GM12878 (cell line): ENCODE measurements at regions not wholly inside any gene's neighbourhood (a gene's known extent, or its start where the extent isn't known, plus 50 kb on each side); places are given as distances from the start of the nearest gene placed in this dataset.

ENCODE experiments used
- ATAC-seq: fragments of 200-7000 bp; cut with Tn5 transposase; 3 replicates; pipeline ENCODE4 v1.9.1; 2020; ENCODE audit warnings: mild to moderate bottlenecking, moderate library complexity
- BruUV-seq: library from RNA; stranded (reverse); fragments of 400-500 nt; replicated peaks from 2 replicates; lab custom pipeline; 2021; lab: Mats Ljungman, UMichigan
- CTCF ChIA-PET: fragments of 300-600 bp; sonication (Branson Sonifier 250); formaldehyde crosslinking; extraction: SDS; loops from one replicate; lab custom pipeline; 2021; ENCODE audit warnings: inconsistent platforms; lab: Yijun Ruan, JAX
- POLR2A ChIA-PET: fragments of 350-600 bp; formaldehyde crosslinking; extraction: SDS; loops from one replicate; lab custom pipeline; 2021; ENCODE audit warnings: inconsistent platforms; lab: Charles Lee
- RAD21 ChIA-PET: fragments of 300-600 bp; sonication (Branson Sonifier 250); formaldehyde crosslinking; loops from one replicate; lab custom pipeline; 2023; ENCODE audit warnings: antibody characterized with exemption; ENCODE audit not compliant: unreplicated experiment; lab: Charles Lee
- SMC1A ChIA-PET: fragments of 300-600 bp; sonication (Branson Sonifier 250); formaldehyde crosslinking; loops from one replicate; lab custom pipeline; 2023; ENCODE audit not compliant: unreplicated experiment, uncharacterized antibody; lab: Charles Lee
- DNase-seq: peaks from one replicate; pipeline ENCODE4 v3.0.0-alpha.2; 2011; ENCODE audit warnings: low read depth, low spot score
- FAIRE-seq: peaks from 3 replicates; lab custom pipeline; 2011; peaks lifted over from hg19 to GRCh38; lab: Jason Lieb, UNC
- H2AFZ ChIP-seq: 2 replicates; pipeline ENCODE4 v1.6.0; 2011; ENCODE audit warnings: low read depth, low read length, control low read depth; ENCODE audit not compliant: control insufficient read depth
- H3K27ac ChIP-seq: 2 replicates; pipeline ENCODE4 v1.5.1; 2011; ENCODE audit warnings: control low read depth; ENCODE audit not compliant: control insufficient read depth, insufficient read depth
- H3K27me3 ChIP-seq, 2 experiments: replicated peaks in 1 of 2; 2 replicates each; pipeline versions ENCODE4 v1.6.0 to v1.6.1; 2011; ENCODE audit warnings: low read length in 1 of 2; ENCODE audit not compliant: control insufficient read depth in 2 of 2, insufficient read depth in 2 of 2
- H3K36me3 ChIP-seq, 2 experiments: 2 replicates each; pipeline ENCODE4 v1.5.1; 2011; ENCODE audit warnings: low read length in 1 of 2; ENCODE audit not compliant: control insufficient read depth in 2 of 2, insufficient read depth in 2 of 2
- H3K4me1 ChIP-seq: 2 replicates; pipeline ENCODE4 v1.6.1; 2011; ENCODE audit warnings: mild to moderate bottlenecking, low read length, moderate library complexity, mixed read lengths; ENCODE audit not compliant: control insufficient read depth, insufficient read depth
- H3K4me2 ChIP-seq: 2 replicates; pipeline ENCODE4 v1.6.0; 2011; ENCODE audit warnings: control low read depth; ENCODE audit not compliant: control insufficient read depth, insufficient read depth
- H3K4me3 ChIP-seq: fragments of 200-600 bp; sonication (generic); 2 replicates; pipeline ENCODE4 v1.5.1; 2016
- H3K79me2 ChIP-seq: 2 replicates; pipeline ENCODE4 v1.6.0; 2011; ENCODE audit warnings: low read length; ENCODE audit not compliant: control insufficient read depth, insufficient read depth
- H3K9ac ChIP-seq: 2 replicates; pipeline ENCODE4 v1.8.0; 2011; ENCODE audit warnings: low read length, control low read depth, mixed read lengths; ENCODE audit not compliant: control insufficient read depth, insufficient read depth
- H3K9me3 ChIP-seq: replicated peaks from 3 replicates; pipeline ENCODE4 v1.5.1; 2011; ENCODE audit warnings: mild to moderate bottlenecking, low read length; ENCODE audit not compliant: control insufficient read depth, insufficient read depth
- H4K20me1 ChIP-seq: 2 replicates; pipeline ENCODE4 v1.6.0; 2011; ENCODE audit not compliant: control insufficient read depth, insufficient read depth
- ESRRA ChIP-seq: IDR thresholded peaks from 2 replicates; pipeline ENCODE4 v1.6.1; 2012; ENCODE audit warnings: mild to moderate bottlenecking, low read length, improper control_type of control experiment
- GATAD2B ChIP-seq: fragments of 450-650 bp; conservative IDR thresholded peaks from 2 replicates; pipeline ENCODE4 v1.6.1; 2017; ENCODE audit warnings: low read depth, mild to moderate bottlenecking, moderate library complexity
- KAT2A ChIP-seq: conservative IDR thresholded peaks from 2 replicates; pipeline ENCODE4 v1.6.1; 2011; ENCODE audit warnings: low read depth, low read length; ENCODE audit not compliant: control insufficient read depth
- NFIC ChIP-seq: IDR thresholded peaks from 2 replicates; pipeline ENCODE4 v1.6.1; 2012; ENCODE audit warnings: low read depth, mild to moderate bottlenecking, inconsistent platforms, low read length, moderate library complexity
- SMARCA5 ChIP-seq: fragments of 450-650 bp; IDR thresholded peaks from 2 replicates; pipeline ENCODE4 v1.6.1; 2017; ENCODE audit warnings: mild to moderate bottlenecking
- SUZ12 ChIP-seq: fragments of 200-600 bp; sonication (generic); IDR thresholded peaks from one replicate; pipeline ENCODE4 v1.6.1; 2018; ENCODE audit warnings: antibody characterized with exemption, mild to moderate bottlenecking; ENCODE audit not compliant: unreplicated experiment
- TAF1 ChIP-seq: IDR thresholded peaks from 2 replicates; pipeline ENCODE4 v1.6.1; 2011; ENCODE audit warnings: mild to moderate bottlenecking, low read depth, low read length, borderline replicate concordance
- YY1 ChIP-seq: IDR thresholded peaks from 2 replicates; pipeline ENCODE4 v1.6.1; 2011; ENCODE audit warnings: low read depth, mild to moderate bottlenecking, low read length
- ZBTB4 ChIP-seq: fragments of 450-650 bp; formaldehyde crosslinking; IDR thresholded peaks from 2 replicates; pipeline ENCODE4 v1.4.0; 2022; ENCODE audit warnings: mild to moderate bottlenecking, moderate library complexity
- ZZZ3 ChIP-seq: IDR thresholded peaks from 2 replicates; pipeline ENCODE4 v1.6.1; 2011; ENCODE audit warnings: low read depth; ENCODE audit not compliant: control insufficient read depth, insufficient read length
- WGBS: methylation state at CpG from one replicate; pipeline ENCODE4 v1.1.6; 2016; ENCODE audit warnings: low lambda C conversion rate; ENCODE audit not compliant: insufficient replicate concordance, insufficient coverage; ENCODE audit errors: missing lambda C conversion rate; 5-methylcytosine and 5-hydroxymethylcytosine counted together
- in situ Hi-C: fragments of 300-500 bp; cut with MboI; formaldehyde crosslinking; loops from 9 replicates; pipeline ENCODE4 v1.14.3; 2018; ENCODE audit warnings: mixed read lengths
- intact Hi-C: fragments of 100-400 bp; cut with micrococcal nuclease; formaldehyde crosslinking; loops from one replicate; pipeline ENCODE4 v1.14.2; 2022; ENCODE audit not compliant: unreplicated experiment

- H2AFZ ChIP-seq = no peak overlapping the region
Observed at GRCh38 chr3:194272861-194273742, 78.0 kb downstream of the CPN2 start.

More at GRCh38 chr3:194272861-194273742, 78.0 kb downstream of the CPN2 start:
- ATAC-seq (no peak), FAIRE-seq (no peak), DNase-seq (no peak)
- intact Hi-C loops = no loop called here
- H3K79me2 ChIP-seq = no peaks in the 10 kb centered on the region
- no peaks in the 10 kb centered on the region for H3K9me3 ChIP-seq
- BruUV-seq = no TSS peak
- ChIA-PET RAD21 (no interaction called here), CTCF (no interaction called here)
- no peaks in the 10 kb centered on the region for H3K27me3 ChIP-seq
- H3K9ac ChIP-seq = no peak overlapping the region
- no peaks in the 10 kb centered on the region for H4K20me1 ChIP-seq
- H3K27ac ChIP-seq = no peak overlapping the region
- no peaks in the 10 kb centered on the region for H3K36me3 ChIP-seq
- H3K4me2 ChIP-seq = no peak overlapping the region
- WGBS = 78% methylated on average over 30 of the region's 32 CpGs
- TF ChIP-seq YY1 (no peak), SMARCA5 (no peak), ZZZ3 (no peak), GATAD2B (no peak), SUZ12 (no peak), NFIC (no peak), KAT2A (no peak), ESRRA (no peak), ZBTB4 (no peak), TAF1 (no peak)
- TF ChIP-seq, all 136 proteins: peak for 0
- ChIA-PET POLR2A (no interaction called here), SMC1A (interaction anchor here (1.6 kb wide), 1 partner anchor 14 kb away, joined by 6 read pairs; no protein-coding TSS in a partner anchor)
- Histone ChIP-seq H3K4me1 (no peaks in the 10 kb centered on the region), H3K4me3 (no peak overlapping the region)
- in situ Hi-C loops = no loop called here
